ENCODE measurements at regions not wholly inside any gene's neighbourhood (a gene's known extent, or its start where the extent isn't known, plus 50 kb on each side); places are given as distances from the start of the nearest gene placed in this dataset.

GRCh38 chr22:48709453-48709852, 1118.2 kb downstream of the BRD1 start:
- no peak overlapping the region for H3K27ac ChIP-seq (ENCODE audit: low read depth, low read length)
- H3K36me3 ChIP-seq (ENCODE audit: insufficient read depth, low read length) = no peaks in the 10 kb centered on the region
- H3K4me1 ChIP-seq (ENCODE audit: insufficient read depth, low read length) = no peaks in the 10 kb centered on the region
- H3K27ac Mint-ChIP-seq = no peak overlapping the region
- no peaks in the 10 kb centered on the region for H3K9me3 Mint-ChIP-seq
- CTCF ChIA-PET = no interaction called here
- H3K27me3 Mint-ChIP-seq = peaks cover 0 to 1% of the 10 kb centered on the region in 2 donors
- DNase-seq = no peak
- no peaks in the 10 kb centered on the region for H3K4me1 Mint-ChIP-seq
- H3K36me3 Mint-ChIP-seq = no peaks in the 10 kb centered on the region
- H3K27me3 ChIP-seq (ENCODE audit: insufficient read depth, low read length, poor library complexity, severe bottlenecking) = no peaks in the 10 kb centered on the region
- H3K9me3 ChIP-seq (ENCODE audit: low read length) = no peaks in the 10 kb centered on the region
- no peak overlapping the region for H3K4me3 Mint-ChIP-seq
- POLR2A ChIA-PET = no interaction called here
- H3K4me3 ChIP-seq (ENCODE audit: low read length) = no peak overlapping the region

- CTCF ChIA-PET = no interaction called here
- H3K27ac ChIP-seq (ENCODE audit: low read depth, low read length) = no peak overlapping the region
- no peak overlapping the region for H3K4me3 ChIP-seq (ENCODE audit: low read length)
- Mint-ChIP-seq H3K27me3 (peaks cover 0 to 1% of the 10 kb centered on the region in 2 donors), H3K9me3 (no peaks in the 10 kb centered on the region), H3K36me3 (no peaks in the 10 kb centered on the region), H3K4me3 (no peak overlapping the region), H3K4me1 (no peaks in the 10 kb centered on the region), H3K27ac (no peak overlapping the region)
- no peaks in the 10 kb centered on the region for H3K27me3 ChIP-seq (ENCODE audit: insufficient read depth, low read length, poor library complexity, severe bottlenecking)
- H3K4me1 ChIP-seq (ENCODE audit: insufficient read depth, low read length) = no peaks in the 10 kb centered on the region
- peak in 1 of 5 donors; percentile 21 for DNase-seq
- H3K36me3 ChIP-seq (ENCODE audit: insufficient read depth, low read length) = no peaks in the 10 kb centered on the region
- no peaks in the 10 kb centered on the region for H3K9me3 ChIP-seq (ENCODE audit: low read length)
- POLR2A ChIA-PET = no interaction called here
These were observed 1119.0 kb downstream of the BRD1 start for GRCh38 chr22:48708558-48709245.

- H3K4me1 ChIP-seq (ENCODE audit: insufficient read depth, low read length) = no peaks in the 10 kb centered on the region
- ChIA-PET CTCF (no interaction called here), POLR2A (no interaction called here)
- no peaks in the 10 kb centered on the region for H3K4me1 Mint-ChIP-seq
- peak in 1 of 5 donors; percentile 35 for DNase-seq
- peaks cover 0 to 1% of the 10 kb centered on the region in 2 donors for H3K27me3 Mint-ChIP-seq
- H3K9me3 Mint-ChIP-seq = no peaks in the 10 kb centered on the region
- no peaks in the 10 kb centered on the region for H3K36me3 ChIP-seq (ENCODE audit: insufficient read depth, low read length)
- H3K27ac ChIP-seq (ENCODE audit: low read depth, low read length) = no peak overlapping the region
- H3K4me3 Mint-ChIP-seq = no peak overlapping the region
- H3K27me3 ChIP-seq (ENCODE audit: insufficient read depth, low read length, poor library complexity, severe bottlenecking) = no peaks in the 10 kb centered on the region
- no peak overlapping the region for H3K4me3 ChIP-seq (ENCODE audit: low read length)
- no peak overlapping the region for H3K27ac Mint-ChIP-seq
- H3K36me3 Mint-ChIP-seq = no peaks in the 10 kb centered on the region
- H3K9me3 ChIP-seq (ENCODE audit: low read length) = no peaks in the 10 kb centered on the region
These were observed 1119.7 kb downstream of the BRD1 start for GRCh38 chr22:48707763-48708557.

- Histone ChIP-seq H3K27ac (ENCODE audit: low read depth, low read length) (no peak overlapping the region), H3K9me3 (ENCODE audit: low read length) (no peaks in the 10 kb centered on the region), H3K4me3 (ENCODE audit: low read length) (no peak overlapping the region), H3K27me3 (ENCODE audit: insufficient read depth, low read length, poor library complexity, severe bottlenecking) (no peaks in the 10 kb centered on the region), H3K4me1 (ENCODE audit: insufficient read depth, low read length) (no peaks in the 10 kb centered on the region), H3K36me3 (ENCODE audit: insufficient read depth, low read length) (no peaks in the 10 kb centered on the region)
- Mint-ChIP-seq H3K27me3 (no peaks in the 10 kb centered on the region), H3K27ac (no peak overlapping the region), H3K9me3 (no peaks in the 10 kb centered on the region), H3K4me3 (no peak overlapping the region), H3K36me3 (no peaks in the 10 kb centered on the region), H3K4me1 (no peaks in the 10 kb centered on the region)
- ChIA-PET POLR2A (no interaction called here), CTCF (no interaction called here)
- peak in 1 of 5 donors; percentile 25 for DNase-seq
These were observed 1120.5 kb downstream of the BRD1 start for GRCh38 chr22:48706934-48707762.

GRCh38 chr22:48705917-48706605, 1121.6 kb downstream of the BRD1 start:
- Histone ChIP-seq H3K36me3 (ENCODE audit: insufficient read depth, low read length) (no peaks in the 10 kb centered on the region), H3K4me3 (ENCODE audit: low read length) (no peak overlapping the region), H3K9me3 (ENCODE audit: low read length) (no peaks in the 10 kb centered on the region), H3K4me1 (ENCODE audit: insufficient read depth, low read length) (no peaks in the 10 kb centered on the region), H3K27me3 (ENCODE audit: insufficient read depth, low read length, poor library complexity, severe bottlenecking) (no peaks in the 10 kb centered on the region), H3K27ac (ENCODE audit: low read depth, low read length) (no peak overlapping the region)
- no peaks in the 10 kb centered on the region for H3K9me3 Mint-ChIP-seq
- no peaks in the 10 kb centered on the region for H3K36me3 Mint-ChIP-seq
- H3K27me3 Mint-ChIP-seq = no peaks in the 10 kb centered on the region
- peak in 1 of 5 donors; percentile 30 for DNase-seq
- no peak overlapping the region for H3K27ac Mint-ChIP-seq
- no peak overlapping the region for H3K4me3 Mint-ChIP-seq
- no peaks in the 10 kb centered on the region for H3K4me1 Mint-ChIP-seq
- ChIA-PET POLR2A (no interaction called here), CTCF (no interaction called here)

GRCh38 chr22:48705159-48705916, 1122.3 kb downstream of the BRD1 start:
- H3K36me3 Mint-ChIP-seq = no peaks in the 10 kb centered on the region
- DNase-seq = peak in 1 of 5 donors; percentile 28
- no peaks in the 10 kb centered on the region for H3K4me1 Mint-ChIP-seq
- Histone ChIP-seq H3K9me3 (ENCODE audit: low read length) (no peaks in the 10 kb centered on the region), H3K36me3 (ENCODE audit: insufficient read depth, low read length) (no peaks in the 10 kb centered on the region), H3K27ac (ENCODE audit: low read depth, low read length) (no peak overlapping the region), H3K4me3 (ENCODE audit: low read length) (no peak overlapping the region), H3K27me3 (ENCODE audit: insufficient read depth, low read length, poor library complexity, severe bottlenecking) (no peaks in the 10 kb centered on the region), H3K4me1 (ENCODE audit: insufficient read depth, low read length) (no peaks in the 10 kb centered on the region)
- H3K9me3 Mint-ChIP-seq = no peaks in the 10 kb centered on the region
- H3K27me3 Mint-ChIP-seq = no peaks in the 10 kb centered on the region
- H3K27ac Mint-ChIP-seq = no peak overlapping the region
- ChIA-PET CTCF (no interaction called here), POLR2A (no interaction called here)
- no peak overlapping the region for H3K4me3 Mint-ChIP-seq

- H3K27me3 ChIP-seq (ENCODE audit: insufficient read depth, low read length, poor library complexity, severe bottlenecking) = no peaks in the 10 kb centered on the region
- Mint-ChIP-seq H3K9me3 (no peaks in the 10 kb centered on the region), H3K36me3 (no peaks in the 10 kb centered on the region), H3K27ac (no peak overlapping the region), H3K4me3 (no peak overlapping the region), H3K27me3 (no peaks in the 10 kb centered on the region), H3K4me1 (no peaks in the 10 kb centered on the region)
- no peaks in the 10 kb centered on the region for H3K9me3 ChIP-seq (ENCODE audit: low read length)
- CTCF ChIA-PET = no interaction called here
- POLR2A ChIA-PET = no interaction called here
- no peaks in the 10 kb centered on the region for H3K36me3 ChIP-seq (ENCODE audit: insufficient read depth, low read length)
- H3K27ac ChIP-seq (ENCODE audit: low read depth, low read length) = no peak overlapping the region
- H3K4me1 ChIP-seq (ENCODE audit: insufficient read depth, low read length) = no peaks in the 10 kb centered on the region
- no peak overlapping the region for H3K4me3 ChIP-seq (ENCODE audit: low read length)
- DNase-seq = no peak
These were observed 1123.3 kb downstream of the BRD1 start for GRCh38 chr22:48704335-48704734.

Data from CD8-positive, alpha-beta memory T cell (primary cell).